A673 (cell line): ENCODE measurements at regions not wholly inside any gene's neighbourhood (a gene's known extent, or its start where the extent isn't known, plus 50 kb on each side); places are given as distances from the start of the nearest gene placed in this dataset.

Experiments used
- BruUV-seq: library from RNA; stranded (reverse); fragments of 400-500 nt; replicated peaks from 2 replicates; lab custom pipeline; 2021; lab: Mats Ljungman, UMichigan
- CTCF ChIA-PET: fragments of 300-600 bp; sonication (Branson Sonifier 250); formaldehyde crosslinking; loops from one replicate; lab custom pipeline; 2022; ENCODE audit warnings: antibody characterized with exemption; lab: Charles Lee
- POLR2A ChIA-PET: fragments of 300-600 bp; sonication (Branson Sonifier 250); formaldehyde crosslinking; loops from one replicate; lab custom pipeline; 2022; ENCODE audit warnings: antibody characterized with exemption; ENCODE audit not compliant: low non-redundant PET; lab: Charles Lee
- DNase-seq: peaks from one replicate; pipeline ENCODE4 v3.0.0-alpha.2; 2015; ENCODE audit warnings: low spot score
- H3K27ac ChIP-seq: fragments of 200-600 bp; sonication (generic); 2 replicates; pipeline ENCODE4 v1.5.1; 2016; ENCODE audit warnings: mixed run types, low read depth, mild to moderate bottlenecking, mixed read lengths, antibody characterized with exemption, low read length; ENCODE audit not compliant: poor library complexity, severe bottlenecking
- H3K27me3 ChIP-seq: fragments of 200-600 bp; sonication (generic); replicated peaks from 2 replicates; pipeline ENCODE4 v1.6.1; 2017; ENCODE audit warnings: mixed run types, low read depth, mild to moderate bottlenecking, mixed read lengths, antibody characterized with exemption, low read length; ENCODE audit not compliant: insufficient read depth, poor library complexity
- H3K36me3 ChIP-seq: fragments of 200-600 bp; sonication (generic); 2 replicates; pipeline ENCODE4 v1.6.1; 2016; ENCODE audit warnings: mixed run types, mild to moderate bottlenecking, mixed read lengths, antibody characterized with exemption, low read length; ENCODE audit not compliant: insufficient read depth, poor library complexity, severe bottlenecking
- H3K4me1 ChIP-seq: fragments of 200-600 bp; sonication (generic); 2 replicates; pipeline ENCODE4 v1.6.1; 2017; ENCODE audit warnings: mixed run types, mild to moderate bottlenecking, mixed read lengths, antibody characterized with exemption, low read length; ENCODE audit not compliant: insufficient read depth, poor library complexity, severe bottlenecking
- H3K4me3 ChIP-seq: fragments of 200-600 bp; sonication (generic); 2 replicates; pipeline ENCODE4 v1.5.1; 2016; ENCODE audit warnings: low read depth, mixed run types, mild to moderate bottlenecking, mixed read lengths, low read length; ENCODE audit not compliant: poor library complexity, severe bottlenecking
- H3K9me3 ChIP-seq: fragments of 200-600 bp; sonication (generic); 2 replicates; pipeline ENCODE4 v1.6.1; 2016; ENCODE audit warnings: mixed run types, low read depth, mild to moderate bottlenecking, mixed read lengths, antibody characterized with exemption, low read length; ENCODE audit not compliant: poor library complexity, severe bottlenecking
- EZH2 ChIP-seq: fragments of 200-600 bp; sonication (generic); IDR thresholded peaks from 2 replicates; pipeline ENCODE4 v1.6.1; 2017; ENCODE audit warnings: borderline replicate concordance, low read depth, mild to moderate bottlenecking, mixed read lengths, antibody characterized with exemption, low read length; ENCODE audit not compliant: poor library complexity, severe bottlenecking
- intact Hi-C: fragments of 100-400 bp; cut with micrococcal nuclease; formaldehyde crosslinking; loops from one replicate; pipeline ENCODE4 v1.10.0; 2022; ENCODE audit not compliant: unreplicated experiment
- TF ChIP-seq, protein P1 (sequence below): fragments of 300-800, 200-600 bp; sonication (generic); conservative IDR thresholded peaks from 2 replicates; pipeline ENCODE4 v1.5.1; 2017; ENCODE audit warnings: low read depth, mild to moderate bottlenecking, antibody characterized with exemption, low read length, moderate library complexity, mixed read lengths

DNA sequence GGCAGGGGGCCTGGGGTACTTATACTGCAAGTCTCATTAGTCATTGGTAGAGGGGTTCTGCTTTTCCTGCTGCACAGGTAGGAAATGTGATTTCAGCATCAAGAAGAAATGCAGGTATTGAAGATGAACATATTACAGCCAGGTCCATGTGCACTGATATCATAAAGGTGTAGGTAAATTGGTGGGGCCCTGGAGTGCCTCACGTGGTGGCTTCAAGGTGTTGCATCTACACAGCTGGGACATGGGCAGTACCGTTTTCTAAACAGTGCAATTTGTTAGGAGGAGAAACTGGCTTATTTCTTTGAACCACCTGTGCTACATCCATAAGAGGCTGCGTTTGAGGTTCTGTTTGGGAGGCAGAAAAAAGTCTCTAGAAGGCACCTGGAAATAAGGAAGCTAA, 618.1 kb upstream of the RBFOX1 start:
- Histone ChIP-seq H3K4me1 (no peaks in the 10 kb centered on the region), H3K27me3 (no peaks in the 10 kb centered on the region), H3K9me3 (no peaks in the 10 kb centered on the region), H3K36me3 (no peaks in the 10 kb centered on the region), H3K27ac (no peak overlapping the region), H3K4me3 (no peak overlapping the region)
- TF ChIP-seq EZH2: no peak
- TF ChIP-seq, protein P1, sequence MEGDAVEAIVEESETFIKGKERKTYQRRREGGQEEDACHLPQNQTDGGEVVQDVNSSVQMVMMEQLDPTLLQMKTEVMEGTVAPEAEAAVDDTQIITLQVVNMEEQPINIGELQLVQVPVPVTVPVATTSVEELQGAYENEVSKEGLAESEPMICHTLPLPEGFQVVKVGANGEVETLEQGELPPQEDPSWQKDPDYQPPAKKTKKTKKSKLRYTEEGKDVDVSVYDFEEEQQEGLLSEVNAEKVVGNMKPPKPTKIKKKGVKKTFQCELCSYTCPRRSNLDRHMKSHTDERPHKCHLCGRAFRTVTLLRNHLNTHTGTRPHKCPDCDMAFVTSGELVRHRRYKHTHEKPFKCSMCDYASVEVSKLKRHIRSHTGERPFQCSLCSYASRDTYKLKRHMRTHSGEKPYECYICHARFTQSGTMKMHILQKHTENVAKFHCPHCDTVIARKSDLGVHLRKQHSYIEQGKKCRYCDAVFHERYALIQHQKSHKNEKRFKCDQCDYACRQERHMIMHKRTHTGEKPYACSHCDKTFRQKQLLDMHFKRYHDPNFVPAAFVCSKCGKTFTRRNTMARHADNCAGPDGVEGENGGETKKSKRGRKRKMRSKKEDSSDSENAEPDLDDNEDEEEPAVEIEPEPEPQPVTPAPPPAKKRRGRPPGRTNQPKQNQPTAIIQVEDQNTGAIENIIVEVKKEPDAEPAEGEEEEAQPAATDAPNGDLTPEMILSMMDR: no peak
- CTCF ChIA-PET: no interaction called here
- intact Hi-C loops: no loop called here
- no peak for DNase-seq
- no TSS peak for BruUV-seq
- POLR2A ChIA-PET: no interaction called here

DNA sequence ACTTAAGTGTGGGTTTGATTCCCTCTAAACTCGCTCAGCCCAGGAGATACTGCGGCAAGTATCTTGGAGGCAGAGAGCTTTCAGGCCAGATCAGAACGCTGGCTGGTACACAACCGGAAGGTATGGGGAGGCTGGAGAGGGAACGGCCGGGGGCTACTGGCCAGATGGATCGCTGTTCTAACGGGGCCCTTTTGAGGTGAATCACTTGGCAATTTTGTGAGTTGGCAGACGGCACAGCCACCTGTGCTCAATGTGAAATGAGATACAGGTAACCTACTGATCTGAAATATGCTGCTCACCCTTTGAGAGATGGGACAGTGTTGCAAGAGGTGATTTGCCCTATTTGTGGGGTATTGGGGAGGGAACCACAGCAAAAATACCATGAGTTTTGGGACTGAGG, 622.9 kb upstream of the RBFOX1 start:
- ChIA-PET POLR2A (no interaction called here), CTCF (no interaction called here)
- H3K4me1 ChIP-seq: no peaks in the 10 kb centered on the region
- DNase-seq: no peak
- H3K4me3 ChIP-seq: no peak overlapping the region
- no peaks in the 10 kb centered on the region for H3K27me3 ChIP-seq
- no peaks in the 10 kb centered on the region for H3K36me3 ChIP-seq
- intact Hi-C loops: no loop called here
- no peaks in the 10 kb centered on the region for H3K9me3 ChIP-seq
- no peak for TF ChIP-seq EZH2
- TF ChIP-seq, protein P1: no peak
- no TSS peak for BruUV-seq
- H3K27ac ChIP-seq: no peak overlapping the region

DNA sequence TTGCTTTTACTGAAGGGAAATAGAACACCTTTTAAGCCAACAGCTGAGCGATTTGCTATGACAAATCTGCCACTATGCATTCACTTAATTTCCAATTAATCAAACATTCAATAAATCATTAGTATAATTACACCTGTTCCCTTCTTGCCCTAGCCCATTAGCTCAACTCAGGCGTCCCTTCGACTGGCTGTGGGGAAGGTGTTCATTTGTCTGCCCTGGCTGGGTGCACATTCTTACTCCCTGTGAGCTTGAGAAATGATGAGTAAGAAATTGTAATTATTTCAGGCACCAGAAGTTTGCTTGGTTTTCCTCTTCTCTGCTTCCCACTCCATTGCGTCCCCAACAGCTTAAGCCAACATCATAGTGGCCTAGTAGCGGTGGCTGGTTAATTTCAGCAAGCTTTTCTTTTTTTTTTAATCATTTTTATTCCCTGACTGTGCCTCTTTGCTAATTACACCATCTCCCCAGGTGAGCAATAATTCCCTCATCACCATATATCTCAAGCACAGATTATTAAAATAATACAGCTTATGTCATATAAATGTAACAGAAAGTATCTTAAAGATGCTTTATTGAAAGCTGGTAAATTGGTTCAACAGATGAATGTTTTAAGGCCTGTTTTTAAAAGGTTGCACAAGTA, 623.9 kb upstream of the RBFOX1 start:
- Histone ChIP-seq H3K27me3 (no peaks in the 10 kb centered on the region), H3K27ac (no peak overlapping the region), H3K36me3 (no peaks in the 10 kb centered on the region), H3K4me3 (no peak overlapping the region), H3K4me1 (no peaks in the 10 kb centered on the region), H3K9me3 (no peaks in the 10 kb centered on the region)
- DNase-seq: no peak
- TF ChIP-seq EZH2: no peak
- TF ChIP-seq, protein P1: no peak
- ChIA-PET CTCF (no interaction called here), POLR2A (no interaction called here)
- no TSS peak for BruUV-seq
- intact Hi-C loops: no loop called here
